Neural cell (in vitro differentiated cells): ENCODE measurements at regions not wholly inside any gene's neighbourhood (a gene's known extent, or its start where the extent isn't known, plus 50 kb on each side); places are given as distances from the start of the nearest gene placed in this dataset.

Source experiments
- CTCF ChIP-seq: fragments of 450-650 bp; IDR thresholded peaks from 2 replicates; pipeline ENCODE4 v1.5.1; 2014; ENCODE audit warnings: antibody characterized with exemption, mild to moderate bottlenecking, moderate library complexity; ENCODE audit not compliant: poor library complexity, severe bottlenecking
- EP300 ChIP-seq: fragments of 450-650 bp; conservative IDR thresholded peaks from 2 replicates; pipeline ENCODE4 v1.6.1; 2014; ENCODE audit warnings: antibody characterized with exemption, mild to moderate bottlenecking, moderate library complexity; ENCODE audit not compliant: poor library complexity, severe bottlenecking
- MXI1 ChIP-seq: fragments of 450-650 bp; conservative IDR thresholded peaks from 2 replicates; pipeline ENCODE4 v1.6.1; 2014; ENCODE audit warnings: antibody characterized with exemption, mild to moderate bottlenecking; ENCODE audit not compliant: poor library complexity, severe bottlenecking
- POLR2AphosphoS5 ChIP-seq: IDR thresholded peaks from 2 replicates; pipeline ENCODE4 v1.6.1; 2012
- SMC3 ChIP-seq: fragments of 450-650 bp; conservative IDR thresholded peaks from 2 replicates; pipeline ENCODE4 v1.6.1; 2014; ENCODE audit warnings: antibody characterized with exemption, mild to moderate bottlenecking, moderate library complexity; ENCODE audit not compliant: poor library complexity
- TF ChIP-seq, protein P1 (sequence below): IDR thresholded peaks from 2 replicates; pipeline ENCODE4 v1.6.1; 2012; ENCODE audit warnings: borderline replicate concordance

GRCh38 chr3:28718074-28718849 lies 369.6 kb upstream of the AZI2 start:
- TF ChIP-seq CTCF (no peak), EP300 (no peak), SMC3 (no peak), MXI1 (no peak), POLR2AphosphoS5 (no peak)
- TF ChIP-seq, protein P1, sequence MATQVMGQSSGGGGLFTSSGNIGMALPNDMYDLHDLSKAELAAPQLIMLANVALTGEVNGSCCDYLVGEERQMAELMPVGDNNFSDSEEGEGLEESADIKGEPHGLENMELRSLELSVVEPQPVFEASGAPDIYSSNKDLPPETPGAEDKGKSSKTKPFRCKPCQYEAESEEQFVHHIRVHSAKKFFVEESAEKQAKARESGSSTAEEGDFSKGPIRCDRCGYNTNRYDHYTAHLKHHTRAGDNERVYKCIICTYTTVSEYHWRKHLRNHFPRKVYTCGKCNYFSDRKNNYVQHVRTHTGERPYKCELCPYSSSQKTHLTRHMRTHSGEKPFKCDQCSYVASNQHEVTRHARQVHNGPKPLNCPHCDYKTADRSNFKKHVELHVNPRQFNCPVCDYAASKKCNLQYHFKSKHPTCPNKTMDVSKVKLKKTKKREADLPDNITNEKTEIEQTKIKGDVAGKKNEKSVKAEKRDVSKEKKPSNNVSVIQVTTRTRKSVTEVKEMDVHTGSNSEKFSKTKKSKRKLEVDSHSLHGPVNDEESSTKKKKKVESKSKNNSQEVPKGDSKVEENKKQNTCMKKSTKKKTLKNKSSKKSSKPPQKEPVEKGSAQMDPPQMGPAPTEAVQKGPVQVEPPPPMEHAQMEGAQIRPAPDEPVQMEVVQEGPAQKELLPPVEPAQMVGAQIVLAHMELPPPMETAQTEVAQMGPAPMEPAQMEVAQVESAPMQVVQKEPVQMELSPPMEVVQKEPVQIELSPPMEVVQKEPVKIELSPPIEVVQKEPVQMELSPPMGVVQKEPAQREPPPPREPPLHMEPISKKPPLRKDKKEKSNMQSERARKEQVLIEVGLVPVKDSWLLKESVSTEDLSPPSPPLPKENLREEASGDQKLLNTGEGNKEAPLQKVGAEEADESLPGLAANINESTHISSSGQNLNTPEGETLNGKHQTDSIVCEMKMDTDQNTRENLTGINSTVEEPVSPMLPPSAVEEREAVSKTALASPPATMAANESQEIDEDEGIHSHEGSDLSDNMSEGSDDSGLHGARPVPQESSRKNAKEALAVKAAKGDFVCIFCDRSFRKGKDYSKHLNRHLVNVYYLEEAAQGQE, result no peak
